ENCODE measurements at regions not wholly inside any gene's neighbourhood (a gene's known extent, or its start where the extent isn't known, plus 50 kb on each side); places are given as distances from the start of the nearest gene placed in this dataset.

GRCh38 chr22:42190274-42190673, 59.7 kb upstream of the CYP2D6 start:
- no peak for TF ChIP-seq CTCF (conservative IDR thresholded peaks at IDR 0.05; ENCODE audit: low read depth in 2 of 2)
- TF ChIP-seq, protein P1, sequence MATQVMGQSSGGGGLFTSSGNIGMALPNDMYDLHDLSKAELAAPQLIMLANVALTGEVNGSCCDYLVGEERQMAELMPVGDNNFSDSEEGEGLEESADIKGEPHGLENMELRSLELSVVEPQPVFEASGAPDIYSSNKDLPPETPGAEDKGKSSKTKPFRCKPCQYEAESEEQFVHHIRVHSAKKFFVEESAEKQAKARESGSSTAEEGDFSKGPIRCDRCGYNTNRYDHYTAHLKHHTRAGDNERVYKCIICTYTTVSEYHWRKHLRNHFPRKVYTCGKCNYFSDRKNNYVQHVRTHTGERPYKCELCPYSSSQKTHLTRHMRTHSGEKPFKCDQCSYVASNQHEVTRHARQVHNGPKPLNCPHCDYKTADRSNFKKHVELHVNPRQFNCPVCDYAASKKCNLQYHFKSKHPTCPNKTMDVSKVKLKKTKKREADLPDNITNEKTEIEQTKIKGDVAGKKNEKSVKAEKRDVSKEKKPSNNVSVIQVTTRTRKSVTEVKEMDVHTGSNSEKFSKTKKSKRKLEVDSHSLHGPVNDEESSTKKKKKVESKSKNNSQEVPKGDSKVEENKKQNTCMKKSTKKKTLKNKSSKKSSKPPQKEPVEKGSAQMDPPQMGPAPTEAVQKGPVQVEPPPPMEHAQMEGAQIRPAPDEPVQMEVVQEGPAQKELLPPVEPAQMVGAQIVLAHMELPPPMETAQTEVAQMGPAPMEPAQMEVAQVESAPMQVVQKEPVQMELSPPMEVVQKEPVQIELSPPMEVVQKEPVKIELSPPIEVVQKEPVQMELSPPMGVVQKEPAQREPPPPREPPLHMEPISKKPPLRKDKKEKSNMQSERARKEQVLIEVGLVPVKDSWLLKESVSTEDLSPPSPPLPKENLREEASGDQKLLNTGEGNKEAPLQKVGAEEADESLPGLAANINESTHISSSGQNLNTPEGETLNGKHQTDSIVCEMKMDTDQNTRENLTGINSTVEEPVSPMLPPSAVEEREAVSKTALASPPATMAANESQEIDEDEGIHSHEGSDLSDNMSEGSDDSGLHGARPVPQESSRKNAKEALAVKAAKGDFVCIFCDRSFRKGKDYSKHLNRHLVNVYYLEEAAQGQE (IDR thresholded peaks at IDR 0.05; ENCODE audit: unreplicated experiment), result no peak
- no peak for TF ChIP-seq EZH2 (IDR thresholded peaks at IDR 0.05; ENCODE audit: low read depth, unreplicated experiment)
- no peak for TF ChIP-seq POLR2AphosphoS5 (IDR thresholded peaks at IDR 0.05; ENCODE audit: low read depth)
- TF ChIP-seq EZH2phosphoT487 (IDR thresholded peaks at IDR 0.05; ENCODE audit: unreplicated experiment), result no peak
- no peak for TF ChIP-seq JUNB (IDR thresholded peaks at IDR 0.05; ENCODE audit: unreplicated experiment)
